ENCODE measurements at regions not wholly inside any gene's neighbourhood (a gene's known extent, or its start where the extent isn't known, plus 50 kb on each side); places are given as distances from the start of the nearest gene placed in this dataset.

DNA sequence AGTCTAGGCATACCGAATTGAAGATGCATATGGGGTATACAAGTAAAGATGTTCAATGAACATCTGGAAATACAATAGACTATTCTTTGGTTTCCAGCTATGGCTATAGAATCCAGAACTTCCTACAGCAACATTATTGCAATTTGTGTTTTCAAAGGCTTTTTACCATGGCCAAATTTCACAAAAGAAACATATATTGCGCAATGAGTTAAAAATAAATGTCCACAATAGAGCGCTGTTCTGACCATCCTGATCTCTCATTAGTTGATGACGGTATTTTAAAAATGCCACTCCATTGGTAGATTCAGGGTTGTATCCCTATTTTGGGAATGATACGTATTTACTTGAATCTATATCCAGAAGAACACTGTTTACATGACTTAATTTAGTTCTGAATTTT is 139.2 kb downstream of the LINC00632 start:
- no peak overlapping the region for H3K27ac Mint-ChIP-seq
- ATAC-seq: no peak
- no peak overlapping the region for H3K4me3 Mint-ChIP-seq
- H3K9me3 ChIP-seq (ENCODE audit: control insufficient read depth, low read length, poor library complexity, severe bottlenecking): no peaks in the 10 kb centered on the region
- peaks cover 5% of the 10 kb centered on the region for H3K4me1 Mint-ChIP-seq
- H3K36me3 Mint-ChIP-seq (ENCODE audit: low read depth): no peaks in the 10 kb centered on the region
- H3K27me3 Mint-ChIP-seq: no peaks in the 10 kb centered on the region
- DNase-seq: no peak

DNA sequence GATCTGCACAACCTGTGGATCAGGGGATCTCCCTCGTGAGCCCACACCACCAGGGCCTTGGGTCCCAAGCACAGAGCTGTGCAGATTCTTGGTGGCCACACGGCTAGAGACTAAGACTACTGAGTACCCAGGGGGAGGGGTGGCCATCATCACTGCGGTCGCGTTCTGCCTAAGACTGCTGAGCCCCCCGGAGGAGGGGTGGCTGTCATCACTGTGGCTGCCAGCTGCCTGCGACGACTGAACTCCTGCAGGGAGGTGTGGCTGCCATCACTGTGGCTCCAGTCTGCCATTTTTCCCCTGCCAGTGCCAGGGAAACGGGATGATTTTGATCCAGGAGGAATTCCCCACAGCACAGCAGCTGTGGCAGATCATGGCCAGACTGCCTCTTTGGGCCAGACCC is 141.7 kb upstream of the SPANXB1 start:
- ATAC-seq (no peak), DNase-seq (no peak)
- no peaks in the 10 kb centered on the region for H3K27me3 Mint-ChIP-seq
- H3K4me3 Mint-ChIP-seq: no peak overlapping the region
- H3K36me3 Mint-ChIP-seq (ENCODE audit: low read depth): peaks cover 3% of the 10 kb centered on the region
- no peaks in the 10 kb centered on the region for H3K9me3 ChIP-seq (ENCODE audit: control insufficient read depth, low read length, poor library complexity, severe bottlenecking)
- no peak overlapping the region for H3K27ac Mint-ChIP-seq
- no peaks in the 10 kb centered on the region for H3K4me1 Mint-ChIP-seq

DNA sequence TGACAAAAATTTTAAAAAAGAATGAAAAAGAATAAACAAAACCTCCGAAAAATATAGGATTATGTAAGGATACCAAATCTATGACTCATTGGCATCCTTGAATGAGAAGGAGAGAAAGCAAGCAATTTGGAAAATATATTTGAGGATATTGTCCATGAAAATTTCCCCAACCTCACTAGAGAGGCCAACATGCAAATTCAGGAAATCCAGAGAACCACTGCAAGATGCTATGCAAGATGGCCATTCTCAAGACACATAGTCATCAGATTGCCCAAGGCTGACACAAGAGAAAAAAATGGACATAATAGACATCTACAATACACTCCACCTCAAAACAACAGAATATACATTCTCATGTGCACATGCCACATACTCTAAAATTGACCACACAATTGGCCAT is 135.9 kb upstream of the SPANXB1 start:
- ATAC-seq: no peak
- DNase-seq: no peak
- H3K9me3 ChIP-seq (ENCODE audit: control insufficient read depth, low read length, poor library complexity, severe bottlenecking): no peaks in the 10 kb centered on the region
- Mint-ChIP-seq H3K4me3 (no peak overlapping the region), H3K4me1 (no peaks in the 10 kb centered on the region), H3K36me3 (ENCODE audit: low read depth) (no peaks in the 10 kb centered on the region), H3K27me3 (no peaks in the 10 kb centered on the region), H3K27ac (no peak overlapping the region)

DNA sequence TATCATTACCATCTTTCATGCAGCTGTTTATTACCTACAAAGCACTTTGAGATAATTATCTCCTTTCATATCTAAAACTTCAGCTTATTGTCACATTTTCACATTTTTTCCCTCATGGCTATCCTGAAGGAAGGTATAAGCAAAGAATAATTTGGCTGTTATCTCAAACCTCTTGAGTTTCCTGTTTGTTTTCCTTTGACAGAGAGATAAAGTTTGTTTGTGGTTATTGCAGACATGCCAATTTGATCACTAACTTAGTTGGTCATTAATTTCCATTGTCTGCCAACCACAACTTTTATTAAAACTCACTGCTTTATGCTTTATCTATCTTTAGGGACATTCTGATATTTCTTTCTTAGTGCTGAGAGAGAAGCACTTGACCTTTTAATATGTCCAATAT is 89.8 kb upstream of the SPANXB1 start:
- H3K4me3 Mint-ChIP-seq: no peak overlapping the region
- no peak for ATAC-seq

DNA sequence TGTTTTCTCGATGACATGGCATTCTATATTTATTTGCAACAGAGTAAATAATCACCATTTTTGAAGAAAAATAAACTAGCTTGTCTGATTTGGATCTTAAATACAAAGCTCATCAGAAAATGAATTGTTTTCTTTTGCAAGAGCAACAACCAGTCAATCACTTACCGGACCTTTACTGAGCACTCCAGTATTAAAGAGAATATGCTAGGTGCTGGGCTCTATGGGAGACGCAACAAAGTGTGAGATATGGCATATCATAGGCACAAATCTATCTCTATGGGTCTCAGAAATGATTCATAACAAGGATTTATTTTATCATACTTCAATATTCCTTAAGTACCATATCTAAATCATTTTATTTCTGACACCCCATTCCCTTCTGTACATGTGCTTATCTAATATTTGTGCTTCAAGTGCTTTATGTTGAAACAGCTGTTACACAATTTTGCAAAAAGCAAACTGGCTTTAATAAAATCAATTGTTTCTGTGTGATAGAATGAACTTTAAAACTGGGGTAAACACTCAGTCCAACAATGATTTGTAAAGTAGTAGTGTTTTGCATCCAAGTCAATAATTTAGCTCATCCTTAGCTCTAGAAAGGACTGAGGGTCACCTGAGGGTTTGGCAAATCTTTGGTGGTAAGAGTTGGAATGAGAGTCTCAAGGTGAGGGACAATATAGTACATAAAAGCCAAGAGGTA is 88.4 kb upstream of the SPANXB1 start:
- H3K4me3 Mint-ChIP-seq: no peak overlapping the region
- H3K27ac Mint-ChIP-seq: peak overlapping the region; percentile 45
- ATAC-seq (no peak), DNase-seq (no peak)
- H3K36me3 Mint-ChIP-seq (ENCODE audit: low read depth): no peaks in the 10 kb centered on the region
- no peaks in the 10 kb centered on the region for H3K9me3 ChIP-seq (ENCODE audit: control insufficient read depth, low read length, poor library complexity, severe bottlenecking)
- H3K27me3 Mint-ChIP-seq: no peaks in the 10 kb centered on the region
- peaks cover 12% of the 10 kb centered on the region for H3K4me1 Mint-ChIP-seq

More for the DNA sequence above, 89.8 kb upstream of the SPANXB1 start:
- H3K27ac Mint-ChIP-seq: no peak overlapping the region
- no peak for DNase-seq
- no peaks in the 10 kb centered on the region for H3K9me3 ChIP-seq (ENCODE audit: control insufficient read depth, low read length, poor library complexity, severe bottlenecking)
- H3K27me3 Mint-ChIP-seq: no peaks in the 10 kb centered on the region
- H3K36me3 Mint-ChIP-seq (ENCODE audit: low read depth): no peaks in the 10 kb centered on the region
- H3K4me1 Mint-ChIP-seq: peaks cover 5% of the 10 kb centered on the region

DNA sequence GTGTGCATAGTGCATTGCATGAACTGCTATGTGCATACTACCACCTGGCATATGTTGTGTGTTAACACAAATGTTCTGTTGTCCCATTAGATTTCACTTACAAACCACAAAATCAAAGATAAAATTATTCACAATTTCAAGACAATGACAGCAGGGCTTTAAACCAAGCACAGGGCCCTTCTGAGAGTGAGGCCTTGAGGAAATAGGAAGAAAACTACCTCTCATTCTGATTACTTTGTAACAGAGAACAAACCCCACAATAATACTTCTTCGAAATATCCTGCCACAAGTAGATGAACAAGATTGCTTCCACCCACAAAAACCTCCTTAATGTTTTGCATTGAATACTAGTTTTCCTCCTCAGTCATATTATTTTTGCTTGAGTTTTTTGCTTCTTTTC is 85.5 kb upstream of the SPANXB1 start:
- peak overlapping the region; percentile 96 for H3K27ac Mint-ChIP-seq
- peak overlapping the region; percentile 61 for H3K4me3 Mint-ChIP-seq

DNA sequence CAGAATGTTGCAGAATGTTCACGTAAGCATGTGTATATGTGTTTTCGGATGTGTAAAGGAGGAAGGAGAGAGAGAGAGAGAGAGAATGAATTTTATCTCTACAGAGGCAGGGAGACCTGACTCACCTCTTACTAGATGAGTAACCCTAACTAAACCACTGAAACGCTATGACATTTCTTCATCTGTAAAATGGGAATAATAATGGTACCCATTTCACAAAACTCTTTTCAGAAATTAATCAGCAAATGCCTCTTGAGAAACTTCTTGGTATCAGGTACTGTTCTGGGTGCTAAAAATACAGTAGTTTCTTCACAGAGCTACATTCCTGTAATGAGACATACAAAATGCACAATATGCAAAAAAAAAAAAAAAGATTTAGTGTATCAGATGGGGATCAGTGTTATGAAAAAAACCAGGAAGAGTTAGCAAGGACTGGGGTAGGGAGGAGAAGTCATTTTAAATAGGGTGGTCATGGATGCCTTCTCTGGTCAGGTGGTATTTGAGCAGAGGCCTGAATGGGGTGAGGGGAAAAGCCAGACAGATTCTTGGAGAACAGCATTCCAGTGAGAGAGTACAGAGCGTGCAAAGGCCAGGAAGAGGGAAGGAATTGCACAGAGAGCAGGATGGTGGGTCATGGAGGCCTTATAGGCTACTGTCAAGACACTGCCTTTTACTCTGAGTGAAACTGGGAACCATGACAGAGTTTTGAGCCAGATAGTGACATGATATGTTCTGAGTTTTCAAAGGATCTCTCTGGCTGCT is 84.9 kb upstream of the SPANXB1 start:
- H3K9me3 ChIP-seq (ENCODE audit: control insufficient read depth, low read length, poor library complexity, severe bottlenecking): no peaks in the 10 kb centered on the region
- DNase-seq: no peak
- H3K27me3 Mint-ChIP-seq: no peaks in the 10 kb centered on the region
- ATAC-seq: no peak
- H3K27ac Mint-ChIP-seq: peak overlapping the region; percentile 96
- peaks cover 12% of the 10 kb centered on the region for H3K4me1 Mint-ChIP-seq
- H3K36me3 Mint-ChIP-seq (ENCODE audit: low read depth): no peaks in the 10 kb centered on the region
- H3K4me3 Mint-ChIP-seq: peak overlapping the region; percentile 61

More for the DNA sequence above, 85.5 kb upstream of the SPANXB1 start:
- Mint-ChIP-seq H3K36me3 (ENCODE audit: low read depth) (no peaks in the 10 kb centered on the region), H3K4me1 (peaks cover 12% of the 10 kb centered on the region), H3K27me3 (no peaks in the 10 kb centered on the region)
- DNase-seq: no peak
- H3K9me3 ChIP-seq (ENCODE audit: control insufficient read depth, low read length, poor library complexity, severe bottlenecking): no peaks in the 10 kb centered on the region
- ATAC-seq: peak; percentile 46

DNA sequence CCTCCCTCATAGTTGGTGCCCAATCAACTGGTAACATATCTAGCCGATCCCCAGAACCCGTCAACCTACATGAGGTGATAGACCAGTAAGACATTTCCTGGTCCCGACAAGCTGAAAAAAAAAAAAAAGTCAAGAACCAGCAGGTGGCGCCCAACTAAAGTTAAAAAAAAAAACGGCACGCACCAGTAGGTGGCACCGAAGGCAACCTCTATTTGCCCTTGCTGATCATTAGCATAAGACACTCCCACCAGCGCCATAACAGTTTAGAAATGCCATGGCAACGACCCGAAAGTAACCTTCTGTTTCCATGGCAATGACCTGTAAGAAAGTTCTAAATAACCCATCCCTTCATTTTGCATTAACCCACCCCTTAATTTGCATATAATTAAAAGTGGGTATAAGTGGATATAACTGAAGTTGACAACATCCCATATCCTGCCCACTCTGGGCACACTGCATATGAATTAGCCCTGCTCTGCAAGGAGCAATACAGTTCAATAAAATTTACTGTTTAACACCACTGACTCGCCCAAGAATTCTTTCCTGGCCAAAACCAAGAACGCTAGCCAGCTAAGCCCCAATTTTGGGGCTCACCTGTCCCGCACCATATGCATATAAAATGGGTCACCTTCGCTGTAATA is 83.9 kb upstream of the SPANXB1 start:
- ATAC-seq (peak; percentile 89), DNase-seq (peak; percentile 10 to 29 (median 20))
- Mint-ChIP-seq H3K4me3 (peak overlapping the region; percentile 16), H3K27ac (peak overlapping the region; percentile 96), H3K36me3 (ENCODE audit: low read depth) (no peaks in the 10 kb centered on the region), H3K4me1 (peaks cover 12% of the 10 kb centered on the region), H3K27me3 (no peaks in the 10 kb centered on the region)
- no peaks in the 10 kb centered on the region for H3K9me3 ChIP-seq (ENCODE audit: control insufficient read depth, low read length, poor library complexity, severe bottlenecking)

DNA sequence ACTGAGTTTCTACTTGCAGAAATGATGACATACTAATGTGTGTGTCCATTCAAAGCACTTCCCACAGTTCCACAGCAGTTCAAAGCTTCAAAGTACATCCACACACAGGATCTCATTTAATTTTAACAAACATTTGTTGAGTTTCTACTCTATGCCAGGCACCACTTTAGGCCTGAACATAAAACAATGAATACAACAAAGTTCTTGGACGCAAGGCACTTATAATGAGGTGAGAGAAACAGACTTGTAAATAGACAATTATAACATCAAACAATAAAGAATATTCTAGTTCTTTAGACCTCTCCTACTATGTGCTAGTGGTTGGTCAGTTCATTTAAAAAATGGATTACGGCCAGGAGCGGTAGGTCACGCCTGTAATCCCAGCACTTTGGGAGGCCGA is 82.0 kb upstream of the SPANXB1 start:
- Mint-ChIP-seq H3K4me1 (peaks cover 12% of the 10 kb centered on the region), H3K27me3 (no peaks in the 10 kb centered on the region), H3K27ac (peak overlapping the region; percentile 68), H3K36me3 (ENCODE audit: low read depth) (no peaks in the 10 kb centered on the region), H3K4me3 (no peak overlapping the region)
- ATAC-seq: no peak
- DNase-seq: no peak
- H3K9me3 ChIP-seq (ENCODE audit: control insufficient read depth, low read length, poor library complexity, severe bottlenecking): no peaks in the 10 kb centered on the region

DNA sequence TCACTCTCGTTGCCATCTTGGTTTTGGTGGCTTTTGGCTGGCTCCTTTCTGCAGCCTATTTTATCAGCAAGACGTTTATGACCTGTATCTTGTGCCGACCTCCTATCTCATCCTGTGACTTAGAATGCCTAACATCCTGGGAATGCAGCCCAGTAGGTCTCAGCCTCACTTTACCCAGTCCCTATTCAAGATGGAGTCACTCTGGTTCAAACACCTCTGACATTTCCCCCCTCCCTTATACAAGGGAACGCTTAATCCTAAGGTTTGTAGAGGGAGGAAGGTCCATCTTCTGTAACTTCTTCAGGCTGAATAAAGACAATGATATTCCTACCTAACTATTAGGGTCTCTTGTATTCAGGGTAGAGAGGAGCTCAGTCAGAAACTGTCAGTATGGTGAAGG is 79.3 kb upstream of the SPANXB1 start:
- H3K9me3 ChIP-seq (ENCODE audit: control insufficient read depth, low read length, poor library complexity, severe bottlenecking): no peaks in the 10 kb centered on the region
- no peak overlapping the region for H3K27ac Mint-ChIP-seq

DNA sequence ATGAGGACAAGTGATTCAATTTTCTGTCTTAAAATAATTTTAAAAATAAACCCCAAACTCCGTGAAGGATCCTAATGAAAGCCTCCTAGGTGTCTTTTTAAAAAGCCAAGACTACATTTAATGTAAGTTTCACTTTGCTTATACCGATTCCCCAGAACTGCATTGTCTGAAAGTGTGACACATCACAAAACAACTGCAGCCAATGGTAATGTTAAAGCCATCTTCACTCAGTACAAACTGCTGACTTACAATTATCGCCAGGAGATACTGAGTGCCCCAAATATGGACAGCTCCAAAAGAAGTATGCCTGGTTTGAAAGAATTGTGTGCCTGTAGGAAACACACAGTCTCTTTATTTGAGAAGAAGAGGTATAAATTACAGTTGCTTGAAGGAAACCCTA is 73.7 kb upstream of the SPANXB1 start:
- ATAC-seq: no peak
- H3K27ac Mint-ChIP-seq: no peak overlapping the region
- no peaks in the 10 kb centered on the region for H3K9me3 ChIP-seq (ENCODE audit: control insufficient read depth, low read length, poor library complexity, severe bottlenecking)
- H3K4me3 Mint-ChIP-seq: no peak overlapping the region
- H3K4me1 Mint-ChIP-seq: no peaks in the 10 kb centered on the region
- H3K27me3 Mint-ChIP-seq: no peaks in the 10 kb centered on the region
- no peak for DNase-seq
- H3K36me3 Mint-ChIP-seq (ENCODE audit: low read depth): no peaks in the 10 kb centered on the region

More for the DNA sequence above, 79.3 kb upstream of the SPANXB1 start:
- DNase-seq: no peak
- H3K4me3 Mint-ChIP-seq: no peak overlapping the region
- ATAC-seq: no peak
- no peaks in the 10 kb centered on the region for H3K36me3 Mint-ChIP-seq (ENCODE audit: low read depth)
- no peaks in the 10 kb centered on the region for H3K27me3 Mint-ChIP-seq
- H3K4me1 Mint-ChIP-seq: peaks cover 1% of the 10 kb centered on the region

DNA sequence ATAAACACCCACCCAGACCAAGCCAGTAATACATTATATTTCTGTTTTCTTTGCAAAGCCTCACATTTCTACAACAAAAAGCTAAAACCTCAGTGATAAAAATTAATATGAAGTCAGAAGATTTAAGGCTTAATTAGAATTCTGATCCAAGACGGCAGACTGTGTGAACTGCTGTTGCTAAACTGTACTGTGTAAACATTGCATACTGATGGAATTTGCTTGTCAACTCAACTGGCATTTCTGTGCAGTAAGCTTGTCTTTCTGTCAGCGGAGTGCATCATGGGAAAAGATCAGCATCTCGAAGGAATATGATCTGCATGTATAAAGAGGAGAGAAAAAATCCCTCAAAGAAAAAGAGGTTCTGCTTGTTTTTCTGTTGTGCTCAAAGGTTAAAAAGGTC is 69.4 kb upstream of the SPANXB1 start:
- no peak overlapping the region for H3K27ac Mint-ChIP-seq
- no peak overlapping the region for H3K4me3 Mint-ChIP-seq
- no peak for DNase-seq

DNA sequence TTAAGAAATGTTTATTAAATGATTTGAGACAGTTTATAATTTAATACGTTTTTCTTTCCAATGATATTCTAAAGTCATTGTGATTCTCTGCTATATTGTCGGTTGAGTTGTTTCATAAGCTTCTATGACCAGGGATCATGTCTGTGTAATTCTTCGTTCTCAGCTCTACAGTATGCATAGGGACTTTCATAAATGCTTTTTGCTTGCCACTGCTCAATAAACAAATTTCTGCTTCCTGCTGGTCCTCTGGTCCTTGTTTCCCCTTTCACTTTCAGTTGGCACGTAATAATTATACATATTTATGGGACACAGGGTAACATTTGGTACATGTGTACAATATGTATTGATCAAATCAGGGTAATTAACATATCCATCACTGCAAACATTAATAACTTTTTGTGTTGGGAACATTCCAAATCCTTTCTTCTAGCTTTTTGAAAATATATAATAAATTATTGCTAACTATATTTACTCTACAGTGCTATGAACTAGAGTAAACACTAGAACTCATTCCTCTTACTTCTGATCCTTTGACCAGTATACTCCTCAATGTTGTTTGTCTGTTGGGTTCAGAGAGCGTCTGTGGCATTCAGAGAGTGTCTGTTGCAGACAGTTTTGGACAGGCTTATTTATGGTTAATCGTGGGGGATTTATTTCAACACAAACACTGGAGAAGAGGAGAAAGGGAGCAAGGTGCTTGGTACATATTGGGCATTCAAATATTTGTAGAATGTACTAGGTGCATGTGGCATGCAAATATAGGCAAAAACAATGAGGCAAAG is 68.3 kb upstream of the SPANXB1 start:
- no peak overlapping the region for H3K27ac Mint-ChIP-seq
- DNase-seq (no peak), ATAC-seq (no peak)
- no peaks in the 10 kb centered on the region for H3K27me3 Mint-ChIP-seq
- H3K36me3 Mint-ChIP-seq (ENCODE audit: low read depth): no peaks in the 10 kb centered on the region
- no peaks in the 10 kb centered on the region for H3K9me3 ChIP-seq (ENCODE audit: control insufficient read depth, low read length, poor library complexity, severe bottlenecking)
- H3K4me1 Mint-ChIP-seq: no peaks in the 10 kb centered on the region
- no peak overlapping the region for H3K4me3 Mint-ChIP-seq

More for the DNA sequence above, 69.4 kb upstream of the SPANXB1 start:
- H3K9me3 ChIP-seq (ENCODE audit: control insufficient read depth, low read length, poor library complexity, severe bottlenecking): no peaks in the 10 kb centered on the region
- Mint-ChIP-seq H3K27me3 (no peaks in the 10 kb centered on the region), H3K36me3 (ENCODE audit: low read depth) (no peaks in the 10 kb centered on the region), H3K4me1 (no peaks in the 10 kb centered on the region)
- ATAC-seq: no peak
